ENCODE measurements at regions not wholly inside any gene's neighbourhood (a gene's known extent, or its start where the extent isn't known, plus 50 kb on each side); places are given as distances from the start of the nearest gene placed in this dataset.

GRCh38 chr13:22061806-22062391, 391.0 kb downstream of the FGF9 start:
- H3K4me1 ChIP-seq (ENCODE audit: insufficient read depth, low read length), result peaks cover 11% of the 10 kb centered on the region
- H3K36me3 ChIP-seq (ENCODE audit: insufficient read depth, low read length), result no peaks in the 10 kb centered on the region
- no peak overlapping the region for H3K27ac ChIP-seq (ENCODE audit: low read depth, low read length)
- no peak overlapping the region for H3K4me3 ChIP-seq (ENCODE audit: low read length)
- H3K9ac ChIP-seq (ENCODE audit: low read depth, low read length), result no peak overlapping the region
- WGBS, result 92% methylated on average over 6 of the region's 7 CpGs
- no peaks in the 10 kb centered on the region for H3K27me3 ChIP-seq (ENCODE audit: insufficient read depth, low read length)
- no peaks in the 10 kb centered on the region for H3K9me3 ChIP-seq (ENCODE audit: insufficient read depth, low read depth, low read length)

- no peaks in the 10 kb centered on the region for H3K36me3 ChIP-seq (ENCODE audit: insufficient read depth, low read length)
- H3K9ac ChIP-seq (ENCODE audit: low read depth, low read length), result no peak overlapping the region
- WGBS, result 93% methylated on average over 8 of the region's 8 CpGs
- no peak overlapping the region for H3K27ac ChIP-seq (ENCODE audit: low read depth, low read length)
- H3K9me3 ChIP-seq (ENCODE audit: insufficient read depth, low read depth, low read length), result no peaks in the 10 kb centered on the region
- H3K4me3 ChIP-seq (ENCODE audit: low read length), result no peak overlapping the region
- H3K27me3 ChIP-seq (ENCODE audit: insufficient read depth, low read length), result no peaks in the 10 kb centered on the region
- H3K4me1 ChIP-seq (ENCODE audit: insufficient read depth, low read length), result peaks cover 11% of the 10 kb centered on the region
These were observed 391.8 kb downstream of the FGF9 start for GRCh38 chr13:22062478-22063205.

DNA sequence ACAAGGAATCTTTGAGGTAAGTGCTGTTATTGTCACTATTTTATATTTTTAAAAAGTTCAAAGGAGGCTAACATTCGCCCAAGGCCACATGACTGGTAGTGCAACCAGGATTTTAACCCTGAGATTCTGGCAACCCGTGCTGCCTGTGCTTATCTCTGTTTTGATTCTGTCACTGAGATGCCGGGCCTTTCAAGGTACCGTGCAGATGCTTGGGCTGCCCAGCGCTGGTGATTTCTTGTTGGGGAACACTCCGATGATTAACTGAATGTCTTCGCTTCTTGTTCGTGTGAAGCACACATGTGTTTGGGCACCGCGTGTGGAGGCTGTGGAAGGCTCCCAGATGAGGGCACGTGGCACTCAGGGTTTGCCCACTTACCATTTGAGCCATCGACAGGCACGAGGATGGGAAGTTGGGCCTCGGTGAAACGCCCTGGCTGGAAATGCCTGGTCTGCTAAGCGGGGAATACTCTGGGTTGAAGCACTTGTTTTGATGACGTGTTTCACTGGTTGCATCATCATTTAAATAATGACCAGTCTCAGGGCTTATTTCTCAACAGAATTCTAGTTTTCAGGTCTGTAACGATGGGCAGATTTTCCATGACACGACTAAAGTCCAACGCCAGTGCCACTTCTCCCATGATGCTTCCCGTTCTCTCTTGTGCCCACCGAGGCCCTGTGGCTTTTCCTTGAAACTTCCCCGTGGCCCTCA, 392.7 kb downstream of the FGF9 start:
- H3K9me3 ChIP-seq (ENCODE audit: insufficient read depth, low read depth, low read length), result no peaks in the 10 kb centered on the region
- no peaks in the 10 kb centered on the region for H3K27me3 ChIP-seq (ENCODE audit: insufficient read depth, low read length)
- H3K9ac ChIP-seq (ENCODE audit: low read depth, low read length), result no peak overlapping the region
- H3K36me3 ChIP-seq (ENCODE audit: insufficient read depth, low read length), result no peaks in the 10 kb centered on the region
- WGBS, result 97% methylated on average over 23 of the region's 23 CpGs
- no peak overlapping the region for H3K4me3 ChIP-seq (ENCODE audit: low read length)
- peaks cover 11% of the 10 kb centered on the region for H3K4me1 ChIP-seq (ENCODE audit: insufficient read depth, low read length)
- H3K27ac ChIP-seq (ENCODE audit: low read depth, low read length), result no peak overlapping the region

DNA sequence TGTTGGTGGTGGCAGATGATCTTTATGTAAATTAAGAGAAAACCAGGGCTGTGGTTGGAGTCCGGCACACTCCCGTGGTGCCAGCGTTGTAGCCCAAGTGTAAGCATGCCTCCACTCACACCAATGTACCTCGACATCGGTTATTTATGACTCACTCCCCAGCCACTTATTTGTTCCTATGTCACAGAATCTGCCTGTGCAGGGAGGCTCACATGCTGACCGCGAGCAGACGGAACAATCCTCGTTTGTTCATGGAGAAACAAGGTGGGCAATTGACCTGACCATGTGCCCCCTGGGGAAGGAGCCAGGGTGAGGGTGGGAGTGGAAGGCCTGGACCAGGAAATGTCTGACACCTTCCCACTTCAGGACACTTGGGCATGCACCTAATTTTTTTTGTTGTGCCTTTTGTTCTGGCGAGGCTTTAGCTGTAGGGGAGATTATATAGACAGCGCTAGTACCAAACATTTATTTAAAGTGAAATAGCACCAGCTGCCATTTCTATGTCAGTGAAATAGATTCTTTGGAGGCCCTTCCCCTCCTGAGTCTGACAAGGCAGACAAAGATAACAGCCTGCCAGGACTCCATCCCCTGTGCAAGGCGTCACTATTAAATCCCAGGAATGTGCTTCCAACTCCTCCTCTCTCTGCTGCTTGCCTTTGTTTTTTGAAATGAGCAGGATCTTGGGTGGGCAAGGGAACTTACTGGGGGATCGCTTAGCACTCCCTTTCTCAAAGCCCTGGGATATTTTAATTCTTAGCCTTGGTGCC, 394.2 kb downstream of the FGF9 start:
- Histone ChIP-seq H3K36me3 (ENCODE audit: insufficient read depth, low read length) (no peaks in the 10 kb centered on the region), H3K9ac (ENCODE audit: low read depth, low read length) (no peak overlapping the region), H3K4me3 (ENCODE audit: low read length) (no peak overlapping the region), H3K27me3 (ENCODE audit: insufficient read depth, low read length) (no peaks in the 10 kb centered on the region), H3K27ac (ENCODE audit: low read depth, low read length) (peak overlapping the region; percentile 43; the same call in 1 of the 2 replicates), H3K4me1 (ENCODE audit: insufficient read depth, low read length) (peaks cover 11% of the 10 kb centered on the region), H3K9me3 (ENCODE audit: insufficient read depth, low read depth, low read length) (no peaks in the 10 kb centered on the region)
- WGBS, result 81% methylated on average over 12 of the region's 13 CpGs

GRCh38 chr13:22073718-22074117, 402.8 kb downstream of the FGF9 start:
- H3K27me3 ChIP-seq (ENCODE audit: insufficient read depth, low read length), result peaks cover 5% of the 10 kb centered on the region
- no peak overlapping the region for H3K9ac ChIP-seq (ENCODE audit: low read depth, low read length)
- 93% methylated on average over 3 of the region's 5 CpGs for WGBS
- H3K4me3 ChIP-seq (ENCODE audit: low read length), result no peak overlapping the region
- H3K4me1 ChIP-seq (ENCODE audit: insufficient read depth, low read length), result 0 out of 2 replicates have a peak, but pooled peaks cover 6% of the 10 kb centered on the region
- no peaks in the 10 kb centered on the region for H3K9me3 ChIP-seq (ENCODE audit: insufficient read depth, low read depth, low read length)
- no peaks in the 10 kb centered on the region for H3K36me3 ChIP-seq (ENCODE audit: insufficient read depth, low read length)
- H3K27ac ChIP-seq (ENCODE audit: low read depth, low read length), result no peak overlapping the region

- Histone ChIP-seq H3K4me3 (ENCODE audit: low read length) (no peak overlapping the region), H3K27me3 (ENCODE audit: insufficient read depth, low read length) (peaks cover 12% of the 10 kb centered on the region), H3K9me3 (ENCODE audit: insufficient read depth, low read depth, low read length) (no peaks in the 10 kb centered on the region), H3K27ac (ENCODE audit: low read depth, low read length) (no peak overlapping the region), H3K9ac (ENCODE audit: low read depth, low read length) (no peak overlapping the region), H3K36me3 (ENCODE audit: insufficient read depth, low read length) (no peaks in the 10 kb centered on the region), H3K4me1 (ENCODE audit: insufficient read depth, low read length) (0 out of 2 replicates have a peak, but pooled peaks cover 6% of the 10 kb centered on the region)
These were observed 403.5 kb downstream of the FGF9 start for GRCh38 chr13:22074403-22074802.

GRCh38 chr13:22076658-22077057, 405.8 kb downstream of the FGF9 start:
- Histone ChIP-seq H3K27ac (ENCODE audit: low read depth, low read length) (no peak overlapping the region), H3K9me3 (ENCODE audit: insufficient read depth, low read depth, low read length) (no peaks in the 10 kb centered on the region), H3K36me3 (ENCODE audit: insufficient read depth, low read length) (no peaks in the 10 kb centered on the region), H3K4me3 (ENCODE audit: low read length) (no peak overlapping the region), H3K27me3 (ENCODE audit: insufficient read depth, low read length) (peaks cover 33% of the 10 kb centered on the region), H3K4me1 (ENCODE audit: insufficient read depth, low read length) (0 out of 2 replicates have a peak, but pooled peaks cover 5% of the 10 kb centered on the region), H3K9ac (ENCODE audit: low read depth, low read length) (no peak overlapping the region)
- 75% methylated on average over 2 of the region's 2 CpGs for WGBS

DNA sequence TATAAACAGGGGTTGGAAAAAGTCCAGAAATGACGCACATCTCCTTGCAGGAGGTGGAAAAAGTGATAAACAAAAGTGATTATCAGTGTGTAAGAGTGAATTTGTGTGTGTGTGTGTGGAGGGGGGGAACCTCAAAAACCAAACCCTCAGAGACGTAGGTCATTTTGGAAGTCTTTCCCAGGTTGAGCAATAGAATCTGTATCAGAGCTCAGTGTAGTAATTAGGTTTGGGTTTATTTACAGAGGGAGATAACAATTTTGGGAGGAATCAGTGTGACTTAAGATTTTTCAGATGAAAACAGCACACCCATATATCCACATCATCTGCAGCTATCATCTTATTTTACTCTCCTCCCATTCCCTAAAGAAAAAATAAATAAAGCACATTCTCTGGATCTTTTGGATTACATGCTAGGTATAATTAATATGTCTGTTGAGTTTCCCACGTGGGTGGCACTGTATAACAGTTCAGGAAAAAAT, 406.4 kb downstream of the FGF9 start:
- Histone ChIP-seq H3K9me3 (ENCODE audit: insufficient read depth, low read depth, low read length) (no peaks in the 10 kb centered on the region), H3K27ac (ENCODE audit: low read depth, low read length) (no peak overlapping the region), H3K4me1 (ENCODE audit: insufficient read depth, low read length) (0 out of 2 replicates have a peak, but pooled peaks cover 5% of the 10 kb centered on the region), H3K9ac (ENCODE audit: low read depth, low read length) (no peak overlapping the region), H3K27me3 (ENCODE audit: insufficient read depth, low read length) (peaks cover 39% of the 10 kb centered on the region), H3K36me3 (ENCODE audit: insufficient read depth, low read length) (no peaks in the 10 kb centered on the region), H3K4me3 (ENCODE audit: low read length) (no peak overlapping the region)
- WGBS, result 93% methylated on average over 2 of the region's 3 CpGs

DNA sequence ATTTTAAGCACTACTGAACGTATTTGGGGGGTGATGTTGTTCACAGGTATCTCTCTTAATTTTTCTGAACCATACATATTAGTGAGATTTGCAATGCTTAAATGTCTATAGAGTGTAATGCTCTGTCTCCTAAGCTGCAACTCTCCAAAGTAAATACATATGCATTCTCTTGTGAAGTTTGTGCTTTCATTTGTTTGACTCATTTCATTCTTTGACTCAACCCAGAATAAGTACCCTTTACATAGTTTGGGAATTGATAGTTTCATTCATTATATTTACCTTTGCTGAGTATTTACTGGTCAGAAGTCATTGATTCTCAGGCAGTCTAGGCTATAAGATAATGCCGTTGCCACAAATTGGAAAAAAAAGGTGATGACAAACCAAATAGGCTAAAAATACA, 406.9 kb downstream of the FGF9 start:
- H3K4me1 ChIP-seq (ENCODE audit: insufficient read depth, low read length), result 0 out of 2 replicates have a peak, but pooled peaks cover 5% of the 10 kb centered on the region
- 7% methylated on average over 1 of the region's 2 CpGs for WGBS
- peaks cover 41% of the 10 kb centered on the region for H3K27me3 ChIP-seq (ENCODE audit: insufficient read depth, low read length)
- no peak overlapping the region for H3K4me3 ChIP-seq (ENCODE audit: low read length)
- no peaks in the 10 kb centered on the region for H3K9me3 ChIP-seq (ENCODE audit: insufficient read depth, low read depth, low read length)
- no peaks in the 10 kb centered on the region for H3K36me3 ChIP-seq (ENCODE audit: insufficient read depth, low read length)
- H3K9ac ChIP-seq (ENCODE audit: low read depth, low read length), result no peak overlapping the region
- no peak overlapping the region for H3K27ac ChIP-seq (ENCODE audit: low read depth, low read length)

DNA sequence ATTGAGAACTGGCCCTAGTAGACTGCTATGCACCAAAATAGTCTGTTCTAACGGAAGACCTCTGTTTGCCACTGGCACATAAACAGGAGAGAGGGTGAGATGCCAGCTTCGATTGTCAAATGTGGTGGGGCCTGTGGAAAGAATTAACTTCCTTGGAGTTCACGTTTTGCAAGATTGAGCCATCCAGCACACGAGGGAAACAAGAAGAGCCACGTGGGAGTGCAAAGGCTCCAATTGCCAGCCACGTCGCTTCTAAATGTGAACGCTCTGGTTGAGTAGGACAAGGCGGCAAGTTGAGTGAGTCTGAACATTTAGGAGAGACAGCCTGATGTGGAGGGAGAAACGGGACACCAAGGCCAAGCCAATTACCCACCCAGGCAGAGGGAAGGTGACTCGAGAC, 409.1 kb downstream of the FGF9 start:
- Histone ChIP-seq H3K36me3 (ENCODE audit: insufficient read depth, low read length) (no peaks in the 10 kb centered on the region), H3K27ac (ENCODE audit: low read depth, low read length) (no peak overlapping the region), H3K9ac (ENCODE audit: low read depth, low read length) (no peak overlapping the region), H3K9me3 (ENCODE audit: insufficient read depth, low read depth, low read length) (no peaks in the 10 kb centered on the region), H3K4me3 (ENCODE audit: low read length) (no peak overlapping the region), H3K27me3 (ENCODE audit: insufficient read depth, low read length) (peaks cover 45% of the 10 kb centered on the region), H3K4me1 (ENCODE audit: insufficient read depth, low read length) (peaks cover 5% of the 10 kb centered on the region; the same call in 1 of the 2 replicates)
- 93% methylated on average over 10 of the region's 11 CpGs for WGBS
